ENCODE measurements at regions not wholly inside any gene's neighbourhood (a gene's known extent, or its start where the extent isn't known, plus 50 kb on each side); places are given as distances from the start of the nearest gene placed in this dataset.

DNA sequence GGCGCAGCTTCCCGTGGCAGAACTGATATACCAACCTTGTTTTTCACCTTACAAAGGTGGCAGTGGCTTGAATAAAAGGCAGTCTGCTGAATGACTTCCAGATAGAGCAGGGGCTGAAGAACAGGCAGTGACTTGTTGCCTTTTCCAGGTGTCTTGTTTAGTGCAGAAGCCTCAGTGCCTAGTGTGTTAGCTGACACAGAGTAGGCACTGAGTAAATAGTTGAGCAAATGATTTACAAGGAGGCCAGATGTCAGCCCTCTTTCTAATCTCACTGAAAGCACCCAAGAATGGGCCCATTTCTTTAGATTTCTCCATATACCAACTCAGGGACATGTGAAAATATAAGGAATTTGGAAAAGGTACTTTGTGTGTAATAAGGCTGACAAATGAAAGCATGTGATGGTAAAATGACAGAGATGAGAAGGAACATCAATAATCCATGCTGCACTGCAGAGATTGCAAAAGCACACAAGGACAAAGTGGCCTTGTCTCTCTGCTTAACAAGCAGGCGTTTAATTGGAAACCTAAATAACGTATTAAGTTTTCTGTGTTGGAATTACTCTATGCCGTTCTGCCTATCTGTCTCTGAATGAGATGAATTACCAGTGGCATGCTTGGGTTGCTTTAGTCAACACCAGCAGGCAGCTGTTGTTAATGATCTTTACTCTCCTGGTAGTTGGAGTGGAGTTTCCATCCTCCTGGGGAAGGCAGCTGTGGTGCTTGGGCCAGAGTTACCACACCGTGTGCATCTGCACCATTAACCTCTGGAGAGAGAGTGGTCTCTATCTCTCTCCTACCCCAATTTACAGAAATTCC lies 360.1 kb upstream of the C9orf72 start:
- ATAC-seq (ENCODE audit: low read depth in 2 of 2) (no peak), DNase-seq (no peak)
- H3K27ac Mint-ChIP-seq = no peak overlapping the region
- H3K27me3 Mint-ChIP-seq = no peaks in the 10 kb centered on the region
- no peaks in the 10 kb centered on the region for H3K36me3 Mint-ChIP-seq
- no peaks in the 10 kb centered on the region for H3K4me1 Mint-ChIP-seq
- no peak overlapping the region for H3K4me3 Mint-ChIP-seq
- H3K9me3 Mint-ChIP-seq = peaks cover 0 to 1% (median 0%) of the 10 kb centered on the region in 7 donors

DNA sequence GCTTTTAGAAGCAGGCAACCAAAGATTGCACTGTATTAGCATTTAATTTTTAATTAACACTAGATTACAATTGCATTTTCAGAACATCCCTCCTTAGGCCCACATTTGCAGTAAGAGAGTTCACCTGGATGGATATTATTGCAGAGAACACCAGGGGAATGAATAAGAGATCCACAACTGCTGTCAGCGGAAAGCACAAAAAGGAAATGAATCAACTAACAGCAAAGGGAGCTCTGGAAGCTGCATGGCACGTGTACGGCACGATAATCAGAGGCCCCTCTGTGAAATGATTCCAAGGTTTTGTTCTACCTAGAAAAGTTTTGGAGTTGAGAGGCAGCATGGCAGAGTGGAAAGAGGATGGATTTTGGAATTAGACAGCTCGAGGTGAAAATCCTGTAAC lies 361.2 kb upstream of the C9orf72 start:
- Mint-ChIP-seq H3K27me3 (no peaks in the 10 kb centered on the region), H3K27ac (no peak overlapping the region), H3K36me3 (no peaks in the 10 kb centered on the region), H3K4me3 (no peak overlapping the region), H3K4me1 (no peaks in the 10 kb centered on the region), H3K9me3 (peaks cover 0 to 1% (median 0%) of the 10 kb centered on the region in 7 donors)
- DNase-seq (no peak), ATAC-seq (ENCODE audit: low read depth in 2 of 2) (no peak)

DNA sequence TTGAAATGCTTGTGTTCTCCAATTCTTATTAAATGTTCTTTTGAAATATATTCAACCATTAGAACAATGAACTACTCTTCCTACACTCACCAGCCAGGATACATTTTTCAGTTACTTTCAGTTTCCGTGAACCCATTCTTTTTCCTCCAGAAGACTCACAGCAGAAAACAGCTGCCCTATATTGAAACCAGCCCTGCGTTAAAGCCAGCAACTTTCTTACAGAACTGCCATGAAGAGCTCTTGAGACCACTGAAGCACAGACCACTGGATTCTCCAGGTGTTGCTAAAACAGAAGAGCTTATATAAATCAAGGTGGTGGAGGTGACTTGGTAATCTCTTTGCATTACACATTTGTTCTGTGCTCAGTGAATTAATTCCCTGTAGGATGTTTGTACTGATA lies 365.9 kb upstream of the C9orf72 start:
- Mint-ChIP-seq H3K36me3 (no peaks in the 10 kb centered on the region), H3K27ac (no peak overlapping the region), H3K27me3 (no peaks in the 10 kb centered on the region), H3K4me1 (no peaks in the 10 kb centered on the region), H3K9me3 (peaks cover 0 to 5% (median 0%) of the 10 kb centered on the region in 7 donors), H3K4me3 (no peak overlapping the region)
- DNase-seq (no peak), ATAC-seq (ENCODE audit: low read depth in 2 of 2) (no peak)

DNA sequence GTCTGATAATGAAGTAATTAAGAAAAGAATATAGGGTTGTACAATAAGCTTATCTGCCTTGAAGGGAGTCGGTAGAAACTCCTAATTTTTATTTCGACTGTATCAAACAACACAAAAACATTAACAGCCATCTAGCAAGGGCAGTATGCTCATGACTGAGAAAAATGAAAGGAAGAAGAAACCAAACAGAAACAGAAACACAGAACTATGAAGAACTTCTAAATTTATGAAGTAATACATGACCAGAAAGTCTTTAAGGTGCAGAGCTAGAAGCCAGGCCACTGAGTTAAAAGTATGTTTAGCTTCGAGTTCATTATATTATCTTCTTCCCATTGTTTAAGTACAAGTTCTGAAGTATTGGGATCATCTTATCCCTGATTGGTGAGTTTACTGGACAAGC lies 367.3 kb upstream of the C9orf72 start:
- Mint-ChIP-seq H3K4me3 (no peak overlapping the region), H3K9me3 (peaks cover 0 to 5% (median 0%) of the 10 kb centered on the region in 7 donors), H3K4me1 (no peaks in the 10 kb centered on the region), H3K27me3 (no peaks in the 10 kb centered on the region), H3K36me3 (no peaks in the 10 kb centered on the region), H3K27ac (peak overlapping the region in 1 of 6 donors; percentile 30)
- DNase-seq (no peak), ATAC-seq (ENCODE audit: low read depth in 2 of 2) (no peak)

DNA sequence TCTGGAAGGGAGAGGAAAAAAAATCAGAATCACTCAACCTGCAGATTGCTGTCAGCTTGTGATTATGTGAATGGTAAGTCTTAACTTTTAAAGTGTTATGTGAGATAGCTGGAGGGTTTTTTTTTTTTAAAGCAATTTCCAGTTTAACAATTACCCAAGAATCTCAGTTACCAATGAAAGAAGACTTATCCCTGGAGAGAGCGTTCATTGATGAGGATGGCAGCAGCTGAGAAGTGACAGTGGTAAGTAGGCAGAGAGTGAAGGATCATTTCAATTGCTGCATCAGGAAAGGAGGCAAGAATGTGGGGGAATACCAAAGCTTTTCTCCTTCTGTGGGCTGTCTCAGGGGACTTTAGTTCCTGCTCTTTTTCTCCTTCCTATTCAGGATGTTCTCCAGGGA lies 370.2 kb upstream of the C9orf72 start:
- no peaks in the 10 kb centered on the region for H3K36me3 Mint-ChIP-seq
- no peak for ATAC-seq (ENCODE audit: low read depth in 2 of 2)
- H3K27ac Mint-ChIP-seq = no peak overlapping the region

DNA sequence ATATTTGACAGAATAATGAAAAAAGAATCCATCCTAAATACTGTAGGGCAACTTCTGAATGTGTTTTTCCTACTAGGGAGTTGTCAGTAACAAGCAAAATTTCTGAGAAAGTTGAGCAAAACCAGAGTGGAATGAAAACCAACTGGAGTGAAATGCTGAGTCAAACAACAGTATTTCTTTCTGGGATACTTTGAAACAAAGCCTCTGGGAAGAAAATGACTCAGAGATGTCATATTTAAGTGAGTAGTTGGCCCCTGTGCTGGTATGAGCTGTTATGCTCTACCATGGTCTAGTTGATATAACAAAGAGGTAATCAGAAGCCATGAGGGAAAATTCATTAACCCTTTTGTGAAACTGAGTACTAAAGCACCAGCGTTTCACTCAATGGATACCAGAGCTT lies 372.1 kb upstream of the C9orf72 start:
- ATAC-seq (ENCODE audit: low read depth in 2 of 2) = no peak
- Mint-ChIP-seq H3K27me3 (no peaks in the 10 kb centered on the region), H3K36me3 (no peaks in the 10 kb centered on the region), H3K27ac (no peak overlapping the region), H3K4me3 (no peak overlapping the region), H3K9me3 (peaks cover 0 to 5% (median 2%) of the 10 kb centered on the region in 7 donors), H3K4me1 (no peaks in the 10 kb centered on the region)
- no peak for DNase-seq

More for the DNA sequence above, 370.2 kb upstream of the C9orf72 start:
- Mint-ChIP-seq H3K27me3 (no peaks in the 10 kb centered on the region), H3K4me3 (no peak overlapping the region), H3K9me3 (peaks cover 0 to 5% (median 0%) of the 10 kb centered on the region in 7 donors), H3K4me1 (no peaks in the 10 kb centered on the region)
- DNase-seq = no peak

DNA sequence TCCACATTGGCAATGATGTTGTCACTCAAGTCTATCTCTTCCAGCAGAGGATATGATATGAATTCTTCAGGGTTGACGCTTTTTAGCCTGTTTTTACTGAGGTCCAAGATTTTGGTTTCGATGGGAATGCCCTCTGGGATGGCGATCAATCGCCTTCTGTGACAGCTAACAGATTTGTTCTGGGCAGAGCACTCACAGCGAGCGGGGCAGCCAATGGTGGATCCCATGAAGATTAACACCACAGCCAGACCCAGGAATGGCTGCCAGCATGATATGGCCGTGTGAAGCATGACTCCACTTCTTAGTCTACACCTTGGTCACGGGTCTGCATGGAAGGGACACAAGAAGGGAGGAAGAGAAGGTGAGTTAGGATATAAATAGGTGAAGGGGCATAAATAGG lies 377.1 kb upstream of the C9orf72 start:
- no peaks in the 10 kb centered on the region for H3K36me3 Mint-ChIP-seq
- ATAC-seq (ENCODE audit: low read depth in 2 of 2) = no peak
- no peak overlapping the region for H3K27ac Mint-ChIP-seq

DNA sequence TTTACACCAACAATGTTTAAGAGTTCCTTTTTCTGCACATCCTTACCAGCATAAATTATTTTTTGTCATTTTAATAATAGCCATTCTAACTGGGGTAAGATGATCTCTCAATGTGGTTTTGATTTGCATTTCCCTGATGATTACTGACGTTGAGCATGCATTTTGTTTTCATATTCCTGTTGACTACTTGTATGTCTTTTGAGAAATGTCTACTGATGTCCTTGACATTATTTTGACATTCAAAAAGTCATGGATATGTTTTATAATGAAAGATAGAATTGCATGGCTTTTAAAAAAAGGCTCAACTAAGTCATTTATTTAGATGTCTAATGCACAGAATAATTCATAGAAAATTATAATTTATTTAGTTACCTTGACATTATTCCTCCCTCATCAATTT lies 381.6 kb upstream of the C9orf72 start:
- no peaks in the 10 kb centered on the region for H3K4me1 Mint-ChIP-seq
- H3K27me3 Mint-ChIP-seq = no peaks in the 10 kb centered on the region
- H3K4me3 Mint-ChIP-seq = no peak overlapping the region
- no peak overlapping the region for H3K27ac Mint-ChIP-seq
- ATAC-seq (ENCODE audit: low read depth in 2 of 2) (no peak), DNase-seq (no peak)
- no peaks in the 10 kb centered on the region for H3K36me3 Mint-ChIP-seq
- H3K9me3 Mint-ChIP-seq = peaks cover 0 to 5% (median 0%) of the 10 kb centered on the region in 7 donors

More for the DNA sequence above, 377.1 kb upstream of the C9orf72 start:
- Mint-ChIP-seq H3K4me3 (peak overlapping the region in 1 of 8 donors; percentile 43), H3K9me3 (peaks cover 0 to 5% (median 2%) of the 10 kb centered on the region in 7 donors), H3K4me1 (no peaks in the 10 kb centered on the region), H3K27me3 (no peaks in the 10 kb centered on the region)
- DNase-seq = no peak

DNA sequence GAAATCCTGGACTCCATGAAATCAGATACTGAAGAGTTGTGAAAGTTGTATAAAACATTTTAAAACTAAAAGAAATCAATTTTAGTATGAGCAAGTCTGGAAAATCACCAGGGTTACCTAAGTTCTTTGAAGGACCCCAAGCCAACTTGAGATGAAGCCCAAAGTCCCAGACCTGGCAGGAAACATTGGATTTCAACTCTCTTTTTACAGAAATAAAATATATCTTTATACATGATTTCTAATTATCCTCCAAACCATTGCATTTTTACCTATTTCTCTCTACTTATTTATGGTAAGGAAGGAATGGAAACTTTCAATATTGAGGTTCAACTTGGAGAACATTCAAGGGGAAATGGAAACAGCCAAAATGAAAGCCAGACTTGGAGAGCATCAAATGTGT lies 390.6 kb upstream of the C9orf72 start:
- Mint-ChIP-seq H3K36me3 (no peaks in the 10 kb centered on the region), H3K9me3 (peaks cover 0 to 8% (median 0%) of the 10 kb centered on the region in 7 donors), H3K27me3 (no peaks in the 10 kb centered on the region), H3K4me3 (no peak overlapping the region), H3K4me1 (no peaks in the 10 kb centered on the region), H3K27ac (no peak overlapping the region)
- ATAC-seq (ENCODE audit: low read depth in 2 of 2) (no peak), DNase-seq (no peak)

DNA sequence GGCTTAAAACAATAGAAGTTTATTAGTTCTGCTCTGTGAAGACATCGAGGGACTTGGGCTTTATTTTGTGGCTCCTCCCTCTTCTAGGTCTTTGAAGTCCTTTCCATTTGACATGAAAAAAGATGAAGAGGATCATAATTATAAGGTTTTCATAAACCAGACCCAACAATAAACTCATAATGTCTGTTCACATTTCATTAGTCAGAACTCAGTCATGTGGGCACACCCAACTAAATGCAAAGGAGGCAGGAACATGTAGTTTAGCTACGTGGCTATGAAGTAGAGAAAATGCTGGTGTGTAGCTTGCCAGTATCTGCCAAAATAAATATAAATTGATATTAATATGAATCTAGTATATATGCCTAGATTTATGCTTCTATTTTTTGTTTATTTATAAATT lies 393.9 kb upstream of the C9orf72 start:
- Mint-ChIP-seq H3K9me3 (peaks cover 0 to 8% (median 0%) of the 10 kb centered on the region in 7 donors), H3K4me3 (no peak overlapping the region), H3K4me1 (no peaks in the 10 kb centered on the region), H3K36me3 (no peaks in the 10 kb centered on the region), H3K27ac (no peak overlapping the region), H3K27me3 (no peaks in the 10 kb centered on the region)
- DNase-seq (no peak), ATAC-seq (ENCODE audit: low read depth in 2 of 2) (no peak)

DNA sequence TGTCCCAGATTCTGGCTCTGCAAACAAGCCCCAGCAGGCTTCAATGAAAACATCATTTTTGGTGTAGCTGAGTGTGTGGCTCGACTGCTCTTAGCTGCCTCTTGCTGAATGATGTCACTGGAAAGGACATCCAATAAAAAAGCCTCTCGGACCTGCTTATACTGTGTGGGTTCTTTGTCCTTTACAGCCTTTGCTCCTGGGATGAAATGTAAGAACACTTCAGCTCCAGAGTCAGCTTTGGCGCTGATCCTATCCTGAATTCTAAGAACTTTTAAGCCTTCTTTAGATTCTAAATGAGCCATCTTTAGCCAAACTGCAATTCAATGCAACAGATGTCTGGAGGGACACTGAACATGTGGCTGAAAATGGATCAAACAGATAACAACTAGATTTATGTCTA lies 404.6 kb upstream of the C9orf72 start:
- no peaks in the 10 kb centered on the region for H3K9me3 Mint-ChIP-seq
- ATAC-seq (ENCODE audit: low read depth in 2 of 2) (no peak), DNase-seq (no peak)
- H3K4me1 Mint-ChIP-seq = no peaks in the 10 kb centered on the region
- no peaks in the 10 kb centered on the region for H3K36me3 Mint-ChIP-seq
- H3K27ac Mint-ChIP-seq = no peak overlapping the region
- no peak overlapping the region for H3K4me3 Mint-ChIP-seq
- H3K27me3 Mint-ChIP-seq = no peaks in the 10 kb centered on the region

DNA sequence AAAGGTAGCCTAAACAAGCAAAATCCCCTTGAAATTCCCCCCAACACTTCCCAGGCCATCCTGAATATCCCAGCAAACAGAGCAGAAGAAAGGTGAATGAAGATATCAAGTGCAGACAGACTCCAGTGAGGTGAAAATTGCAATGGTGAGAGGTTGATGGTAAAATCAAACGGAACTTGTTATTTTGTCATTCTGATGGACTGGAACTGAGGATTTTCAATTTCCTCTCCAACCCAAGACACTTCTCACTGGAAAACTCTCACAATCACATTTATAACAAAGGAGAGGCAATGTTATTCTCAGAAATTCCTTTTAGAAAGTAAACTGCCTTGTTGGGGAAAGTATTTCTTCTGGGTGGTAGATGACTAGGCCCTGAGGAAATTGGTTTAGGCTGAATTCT lies 412.4 kb upstream of the C9orf72 start:
- Mint-ChIP-seq H3K4me3 (no peak overlapping the region), H3K27ac (no peak overlapping the region), H3K36me3 (no peaks in the 10 kb centered on the region), H3K4me1 (no peaks in the 10 kb centered on the region), H3K27me3 (no peaks in the 10 kb centered on the region), H3K9me3 (peaks cover 0 to 8% (median 0%) of the 10 kb centered on the region in 7 donors)
- ATAC-seq (ENCODE audit: low read depth in 2 of 2) = no peak
- no peak for DNase-seq

DNA sequence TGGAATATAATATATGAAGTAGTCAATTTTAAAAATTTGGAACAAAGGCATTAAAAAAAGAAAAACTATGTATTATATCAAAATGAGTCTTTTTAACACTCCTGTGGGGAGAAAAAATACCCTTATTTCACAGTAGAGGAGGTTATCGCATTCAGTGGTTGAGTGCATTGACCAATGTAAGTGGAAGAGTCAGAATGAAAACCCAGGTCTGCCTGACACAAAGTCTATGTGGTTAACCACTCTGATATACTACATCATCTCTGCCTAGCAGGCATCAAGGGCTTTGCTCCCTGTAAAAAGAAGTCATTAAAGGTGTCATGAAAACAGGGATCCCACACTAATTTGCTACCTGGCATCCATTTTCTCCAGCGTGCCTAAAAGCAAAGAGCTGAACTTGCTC lies 417.2 kb upstream of the C9orf72 start:
- Mint-ChIP-seq H3K4me3 (no peak overlapping the region), H3K27me3 (no peaks in the 10 kb centered on the region), H3K27ac (no peak overlapping the region), H3K9me3 (peaks cover 0 to 8% (median 0%) of the 10 kb centered on the region in 7 donors), H3K4me1 (no peaks in the 10 kb centered on the region), H3K36me3 (no peaks in the 10 kb centered on the region)
- DNase-seq = no peak
- no peak for ATAC-seq (ENCODE audit: low read depth in 2 of 2)

DNA sequence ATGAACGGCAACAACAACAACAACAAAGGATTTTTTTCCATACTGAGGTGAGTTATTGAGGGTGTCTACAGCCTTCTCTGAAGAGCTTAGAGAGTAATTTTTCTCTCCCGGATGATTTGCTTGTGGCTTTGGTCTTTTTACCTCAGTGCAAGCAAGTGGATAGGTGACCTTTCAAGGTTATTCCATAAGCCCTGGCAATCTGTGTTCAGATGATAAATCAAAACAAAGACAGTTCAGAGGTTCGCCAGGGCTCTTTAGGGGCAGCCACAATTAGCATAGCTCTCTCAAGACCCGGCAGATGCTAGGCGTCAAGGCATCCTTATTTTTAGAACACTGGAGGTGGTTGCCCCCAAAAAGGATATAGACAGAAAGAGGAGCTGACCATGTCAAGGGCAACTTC lies 417.9 kb upstream of the C9orf72 start:
- Mint-ChIP-seq H3K36me3 (no peaks in the 10 kb centered on the region), H3K9me3 (peaks cover 0 to 7% (median 0%) of the 10 kb centered on the region in 7 donors), H3K4me3 (no peak overlapping the region), H3K27me3 (peaks cover 0 to under 1% (median 0%) of the 10 kb centered on the region in 3 donors), H3K4me1 (no peaks in the 10 kb centered on the region), H3K27ac (no peak overlapping the region)
- ATAC-seq (ENCODE audit: low read depth in 2 of 2) = no peak
- DNase-seq = no peak

Data from naive B cell (primary cell).